H9 (cell line): ENCODE measurements at regions not wholly inside any gene's neighbourhood (a gene's known extent, or its start where the extent isn't known, plus 50 kb on each side); places are given as distances from the start of the nearest gene placed in this dataset.

ENCODE experiments used
- DNase-seq: peaks from one replicate; pipeline ENCODE4 v3.0.0-alpha.2; 2017
- H2AFZ ChIP-seq: one replicate; pipeline ENCODE4 v1.6.1; 2013; ENCODE audit warnings: mild to moderate bottlenecking, low read length, control low read depth, moderate library complexity
- H2AK5ac ChIP-seq: 2 replicates; pipeline ENCODE4 v1.6.1; 2013; ENCODE audit warnings: low read length, control low read depth, mixed read lengths; ENCODE audit not compliant: insufficient read length
- H2BK120ac ChIP-seq: one replicate; pipeline ENCODE4 v1.6.1; 2013; ENCODE audit warnings: low read depth, mild to moderate bottlenecking, low read length, control low read depth, inconsistent platforms; ENCODE audit not compliant: poor library complexity, severe bottlenecking
- H2BK12ac ChIP-seq: 2 replicates; pipeline ENCODE4 v1.6.1; 2013; ENCODE audit warnings: low read length, control low read depth, mixed read lengths, low read depth; ENCODE audit not compliant: insufficient read length
- H2BK15ac ChIP-seq: 2 replicates; pipeline ENCODE4 v1.6.1; 2013; ENCODE audit warnings: low read depth, low read length, control low read depth
- H2BK20ac ChIP-seq: one replicate; pipeline ENCODE4 v1.6.1; 2013; ENCODE audit warnings: low read depth, mild to moderate bottlenecking, low read length, control low read depth, inconsistent platforms; ENCODE audit not compliant: poor library complexity, severe bottlenecking
- H2BK5ac ChIP-seq: 2 replicates; pipeline ENCODE4 v1.6.1; 2013; ENCODE audit warnings: low read length, control low read depth, mixed read lengths; ENCODE audit not compliant: insufficient read length
- H3K14ac ChIP-seq: 2 replicates; pipeline ENCODE4 v1.6.1; 2013; ENCODE audit warnings: low read length, control low read depth; ENCODE audit not compliant: insufficient read depth
- H3K18ac ChIP-seq: 2 replicates; pipeline ENCODE4 v1.6.1; 2013; ENCODE audit warnings: low read depth, mild to moderate bottlenecking, mixed read lengths, low read length, control low read depth; ENCODE audit not compliant: insufficient read length
- H3K23ac ChIP-seq: 2 replicates; pipeline ENCODE4 v1.6.1; 2013; ENCODE audit warnings: low read length, control low read depth, mixed read lengths, low read depth; ENCODE audit not compliant: insufficient read length
- H3K23me2 ChIP-seq: 2 replicates; pipeline ENCODE4 v1.6.1; 2013; ENCODE audit warnings: low read depth, mild to moderate bottlenecking, mixed read lengths, low read length, control low read depth; ENCODE audit not compliant: insufficient read length, poor library complexity, severe bottlenecking
- H3K27ac ChIP-seq: 2 replicates; pipeline ENCODE4 v1.5.1; 2013; ENCODE audit warnings: low read length, control low read depth, mixed read lengths, low read depth; ENCODE audit not compliant: insufficient read length
- H3K27me3 ChIP-seq: 2 replicates; pipeline ENCODE4 v1.6.1; 2013; ENCODE audit warnings: low read length, control low read depth, inconsistent platforms; ENCODE audit not compliant: insufficient read depth
- H3K4ac ChIP-seq: 2 replicates; pipeline ENCODE4 v1.6.1; 2013; ENCODE audit warnings: low read depth, mild to moderate bottlenecking, control low read depth, inconsistent platforms, low read length, moderate library complexity
- H3K4me1 ChIP-seq: 2 replicates; pipeline ENCODE4 v1.6.1; 2013; ENCODE audit warnings: low read length, control low read depth, inconsistent platforms; ENCODE audit not compliant: insufficient read depth
- H3K4me2 ChIP-seq: 2 replicates; pipeline ENCODE4 v1.6.1; 2013; ENCODE audit warnings: low read length, control low read depth, mixed read lengths; ENCODE audit not compliant: insufficient read length, insufficient read depth
- H3K56ac ChIP-seq: 2 replicates; pipeline ENCODE4 v1.6.1; 2013; ENCODE audit warnings: low read depth, mild to moderate bottlenecking, mixed read lengths, low read length, control low read depth; ENCODE audit not compliant: insufficient read length
- H3K79me1 ChIP-seq: 2 replicates; pipeline ENCODE4 v1.6.1; 2013; ENCODE audit warnings: low read depth, mild to moderate bottlenecking, moderate library complexity, low read length, control low read depth, inconsistent platforms; ENCODE audit not compliant: insufficient read depth, poor library complexity, severe bottlenecking
- H3K79me2 ChIP-seq: 2 replicates; pipeline ENCODE4 v1.6.1; 2013; ENCODE audit warnings: low read length, control low read depth, inconsistent platforms; ENCODE audit not compliant: insufficient read depth
- H3K9ac ChIP-seq: 2 replicates; pipeline ENCODE4 v1.6.1; 2013; ENCODE audit warnings: low read length, control low read depth, mixed read lengths; ENCODE audit not compliant: insufficient read length; ENCODE audit errors: extremely low read depth
- H3K9me3 ChIP-seq: one replicate; pipeline ENCODE4 v1.6.1; 2013; ENCODE audit warnings: low read depth, low read length, inconsistent platforms; ENCODE audit not compliant: control insufficient read depth
- H3T11ph ChIP-seq: one replicate; pipeline ENCODE4 v1.6.1; 2013; ENCODE audit warnings: mild to moderate bottlenecking, low read length, control low read depth, inconsistent platforms
- H4K20me1 ChIP-seq: one replicate; pipeline ENCODE4 v1.6.1; 2013; ENCODE audit not compliant: control insufficient read depth, insufficient read length, insufficient read depth
- H4K5ac ChIP-seq: 2 replicates; pipeline ENCODE4 v1.6.1; 2013; ENCODE audit warnings: low read depth, mild to moderate bottlenecking, mixed read lengths, low read length, control low read depth; ENCODE audit not compliant: insufficient read length
- H4K8ac ChIP-seq: replicated peaks from 2 replicates; pipeline ENCODE4 v1.6.1; 2013; ENCODE audit warnings: low read length, control low read depth, mixed read lengths, low read depth; ENCODE audit not compliant: insufficient read length
- H4K91ac ChIP-seq: 2 replicates; pipeline ENCODE4 v1.6.1; 2013; ENCODE audit warnings: low read depth, mild to moderate bottlenecking, moderate library complexity, mixed read lengths, low read length, control low read depth; ENCODE audit not compliant: insufficient read length
- H3K27ac Mint-ChIP-seq, 3 experiments: 2 replicates in 2 of 3; 3 replicates in 1 of 3; pipeline ENCODE4 v1.8.0; 2020 to 2021; ENCODE audit warnings: mixed read lengths in 3 of 3, mild to moderate bottlenecking in 1 of 3, moderate library complexity in 1 of 3
- H3K27me3 Mint-ChIP-seq: 2 replicates; pipeline ENCODE4 v1.8.0; 2021; ENCODE audit warnings: low read depth, mild to moderate bottlenecking, moderate library complexity, mixed read lengths
- H3K36me3 Mint-ChIP-seq, 3 experiments: 2 replicates in 2 of 3; 3 replicates in 1 of 3; pipeline ENCODE4 v1.8.0; 2020 to 2021; ENCODE audit warnings: low read depth in 3 of 3, mixed read lengths in 3 of 3; ENCODE audit not compliant: insufficient read depth in 1 of 3
- H3K4me1 Mint-ChIP-seq, 2 experiments: 2 replicates each; pipeline ENCODE4 v1.8.0; 2020; ENCODE audit warnings: mixed read lengths in 2 of 2
- H3K4me3 Mint-ChIP-seq, 2 experiments: 2 replicates in 1 of 2; 3 replicates in 1 of 2; pipeline ENCODE4 v1.8.0; 2020 to 2021; ENCODE audit warnings: mild to moderate bottlenecking in 2 of 2, mixed read lengths in 2 of 2, moderate library complexity in 1 of 2
- H3K9me3 Mint-ChIP-seq, 2 experiments: 2 replicates in 1 of 2; 3 replicates in 1 of 2; pipeline ENCODE4 v1.8.0; 2020; ENCODE audit warnings: mild to moderate bottlenecking in 2 of 2, mixed read lengths in 2 of 2, moderate library complexity in 1 of 2
- WGBS: extraction: QIAGEN DNeasy Blood & Tissue Kit; methylation state at CpG from one replicate; pipeline ENCODE4 v1.1.7; 2013; ENCODE audit warnings: missing lambda C conversion rate, low lambda C conversion rate, mixed read lengths; ENCODE audit not compliant: insufficient read length; ENCODE audit errors: extremely low coverage; 5-methylcytosine and 5-hydroxymethylcytosine counted together
- TF ChIP-seq, protein P1 (sequence below): fragments of 200-600 bp; sonication (generic); conservative IDR thresholded peaks from 3 replicates; pipeline ENCODE4 v1.8.0; 2021; ENCODE audit warnings: antibody characterized with exemption, mild to moderate bottlenecking

DNA sequence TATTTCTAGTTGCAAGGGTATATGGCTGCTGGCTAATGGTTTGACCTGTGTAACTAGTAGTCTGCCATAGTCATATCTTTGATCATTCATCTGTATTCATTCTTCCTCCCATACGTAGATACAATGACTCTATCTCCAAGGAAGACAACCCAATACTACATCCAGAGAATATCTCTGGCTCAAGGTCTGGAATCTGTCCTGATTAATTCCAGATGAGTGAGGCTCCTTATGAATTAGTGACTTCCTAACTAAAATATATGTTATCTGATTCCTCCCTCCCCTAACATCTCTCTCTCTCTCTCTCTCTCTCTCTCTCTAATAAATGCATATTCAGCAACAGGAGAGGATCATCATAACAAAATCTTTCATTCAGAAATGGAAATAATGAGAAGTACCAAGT is 641.5 kb downstream of the FAT4 start:
- TF ChIP-seq, protein P1, sequence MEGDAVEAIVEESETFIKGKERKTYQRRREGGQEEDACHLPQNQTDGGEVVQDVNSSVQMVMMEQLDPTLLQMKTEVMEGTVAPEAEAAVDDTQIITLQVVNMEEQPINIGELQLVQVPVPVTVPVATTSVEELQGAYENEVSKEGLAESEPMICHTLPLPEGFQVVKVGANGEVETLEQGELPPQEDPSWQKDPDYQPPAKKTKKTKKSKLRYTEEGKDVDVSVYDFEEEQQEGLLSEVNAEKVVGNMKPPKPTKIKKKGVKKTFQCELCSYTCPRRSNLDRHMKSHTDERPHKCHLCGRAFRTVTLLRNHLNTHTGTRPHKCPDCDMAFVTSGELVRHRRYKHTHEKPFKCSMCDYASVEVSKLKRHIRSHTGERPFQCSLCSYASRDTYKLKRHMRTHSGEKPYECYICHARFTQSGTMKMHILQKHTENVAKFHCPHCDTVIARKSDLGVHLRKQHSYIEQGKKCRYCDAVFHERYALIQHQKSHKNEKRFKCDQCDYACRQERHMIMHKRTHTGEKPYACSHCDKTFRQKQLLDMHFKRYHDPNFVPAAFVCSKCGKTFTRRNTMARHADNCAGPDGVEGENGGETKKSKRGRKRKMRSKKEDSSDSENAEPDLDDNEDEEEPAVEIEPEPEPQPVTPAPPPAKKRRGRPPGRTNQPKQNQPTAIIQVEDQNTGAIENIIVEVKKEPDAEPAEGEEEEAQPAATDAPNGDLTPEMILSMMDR: no peak
- H3K18ac ChIP-seq: no peak overlapping the region
- H3K79me2 ChIP-seq: no peaks in the 10 kb centered on the region
- no peak overlapping the region for H4K5ac ChIP-seq
- no peaks in the 10 kb centered on the region for H3K9me3 Mint-ChIP-seq
- no peaks in the 10 kb centered on the region for H3K9me3 ChIP-seq
- no peaks in the 10 kb centered on the region for H3K23me2 ChIP-seq
- no peak overlapping the region for H4K91ac ChIP-seq
- no peak overlapping the region for H3T11ph ChIP-seq
- H2BK15ac ChIP-seq: no peak overlapping the region
- H3K27ac ChIP-seq: no peak overlapping the region
- DNase-seq: no peak
- H3K56ac ChIP-seq: no peak overlapping the region
- H3K27ac Mint-ChIP-seq: no peak overlapping the region
- no peak overlapping the region for H2BK12ac ChIP-seq
- no peak overlapping the region for H3K4me3 Mint-ChIP-seq
- no peaks in the 10 kb centered on the region for H3K4me1 Mint-ChIP-seq
- no peak overlapping the region for H2AFZ ChIP-seq
- no peak overlapping the region for H2BK120ac ChIP-seq
- no peak overlapping the region for H3K23ac ChIP-seq
- H2AK5ac ChIP-seq: no peak overlapping the region
- no peaks in the 10 kb centered on the region for H3K79me1 ChIP-seq
- H3K14ac ChIP-seq: no peak overlapping the region
- no peaks in the 10 kb centered on the region for H4K20me1 ChIP-seq
- no peaks in the 10 kb centered on the region for H3K27me3 ChIP-seq
- no peak overlapping the region for H3K4me2 ChIP-seq
- WGBS: no CpG with 5 or more reads among the region's 1 CpG
- no peak overlapping the region for H2BK20ac ChIP-seq
- H4K8ac ChIP-seq: no peak overlapping the region
- no peaks in the 10 kb centered on the region for H3K4me1 ChIP-seq
- no peak overlapping the region for H3K4ac ChIP-seq
- no peaks in the 10 kb centered on the region for H3K36me3 Mint-ChIP-seq
- H3K27me3 Mint-ChIP-seq: no peaks in the 10 kb centered on the region
- no peak overlapping the region for H2BK5ac ChIP-seq
- no peak overlapping the region for H3K9ac ChIP-seq
